ENCODE measurements at regions not wholly inside any gene's neighbourhood (a gene's known extent, or its start where the extent isn't known, plus 50 kb on each side); places are given as distances from the start of the nearest gene placed in this dataset.

GRCh38 chr2:217650716-217651360, 352.0 kb downstream of the TNS1 start:
- no peak for DNase-seq

DNA sequence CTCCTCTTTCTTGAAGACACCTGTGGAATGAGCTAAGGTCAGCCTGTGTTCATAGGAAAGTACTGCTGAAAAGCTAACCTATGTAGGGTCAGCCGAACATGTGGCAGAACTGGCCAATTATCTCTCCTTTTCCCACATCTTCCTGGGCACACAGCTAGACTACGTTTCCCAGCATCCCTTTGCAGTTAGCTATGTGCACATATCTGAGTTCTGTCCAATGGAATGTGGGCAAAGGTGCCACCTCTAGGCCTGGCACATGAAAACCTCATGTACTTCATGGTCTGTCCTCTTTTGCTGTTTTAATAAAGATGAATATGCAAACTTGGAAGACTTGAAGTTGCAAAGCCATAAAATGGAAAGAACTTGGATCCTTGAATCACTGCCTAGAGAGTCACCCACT, 352.6 kb downstream of the TNS1 start:
- DNase-seq: no peak

GRCh38 chr2:217647925-217648324, 354.9 kb downstream of the TNS1 start:
- no peak for DNase-seq

GRCh38 chr2:217647226-217647625, 355.6 kb downstream of the TNS1 start:
- no peak for DNase-seq

DNA sequence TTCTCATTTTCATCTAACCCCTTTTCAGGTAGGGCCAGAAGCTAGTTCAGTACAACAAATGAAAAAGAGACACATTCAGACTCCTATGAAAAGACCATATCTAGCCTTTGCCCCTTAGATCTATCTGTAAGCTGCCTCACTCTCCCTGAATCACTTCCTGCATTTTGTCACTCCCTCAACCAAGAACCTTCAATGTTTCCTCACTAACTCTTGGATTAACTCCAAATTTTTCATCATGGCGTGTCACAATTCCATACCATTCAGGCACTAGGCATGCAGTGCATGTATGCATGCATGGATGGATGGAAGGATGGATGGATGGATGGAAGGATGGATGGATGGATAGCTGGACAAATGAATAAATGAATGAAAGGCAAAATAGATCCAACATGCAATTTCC, 356.9 kb downstream of the TNS1 start:
- DNase-seq: no peak

- DNase-seq: no peak
Observed at GRCh38 chr2:217643789-217644301, 358.9 kb downstream of the TNS1 start.

DNA sequence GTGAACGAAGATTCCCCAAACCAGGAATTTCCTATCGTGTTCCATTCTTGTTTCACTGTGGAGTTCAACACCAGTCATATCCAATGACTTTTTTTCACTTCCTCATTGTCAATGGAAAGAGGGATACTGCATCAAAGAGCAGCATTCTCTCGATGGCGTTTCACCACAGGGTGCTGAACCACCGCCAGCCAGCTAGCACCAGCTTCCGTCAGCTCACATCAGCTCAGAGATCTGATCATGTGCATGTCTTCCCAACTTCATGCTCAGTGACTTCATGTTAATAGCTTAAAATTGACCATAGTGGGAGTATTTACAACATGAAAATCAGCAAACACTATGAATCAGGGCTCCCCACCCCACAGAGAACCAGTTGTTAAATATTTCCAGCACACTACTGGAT, 359.9 kb downstream of the TNS1 start:
- DNase-seq: no peak

DNA sequence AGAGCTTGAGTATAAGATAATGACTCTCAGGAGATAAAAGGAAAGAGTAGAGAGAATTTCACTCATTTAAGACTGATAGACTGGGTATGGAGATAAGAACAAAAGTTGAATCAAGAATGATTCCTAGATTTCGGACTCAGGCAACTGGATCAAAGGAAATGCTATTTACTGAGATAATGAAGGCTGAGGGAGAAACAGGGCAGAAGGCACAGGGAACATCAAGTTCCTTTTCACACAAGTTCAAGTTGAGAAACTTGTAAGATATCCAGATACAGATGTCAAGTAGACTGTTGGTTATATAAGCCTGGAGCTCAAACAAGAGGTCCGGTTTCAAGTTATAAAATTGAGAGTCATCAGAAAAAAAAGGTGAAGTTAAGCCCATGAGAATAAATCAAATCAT, 360.8 kb downstream of the TNS1 start:
- no peak for DNase-seq

- no peak for DNase-seq
Observed at GRCh38 chr2:217639481-217639880, 363.3 kb downstream of the TNS1 start.

GRCh38 chr2:217638533-217638932, 364.3 kb downstream of the TNS1 start:
- no peak for DNase-seq

GRCh38 chr2:217638031-217638430, 364.8 kb downstream of the TNS1 start:
- no peak for DNase-seq

- DNase-seq: no peak
Observed at GRCh38 chr2:217636991-217637561, 365.7 kb downstream of the TNS1 start.

- no peak for DNase-seq
Observed at GRCh38 chr2:217636578-217636977, 366.2 kb downstream of the TNS1 start.

GRCh38 chr2:217634871-217635270, 367.9 kb downstream of the TNS1 start:
- DNase-seq: no peak

GRCh38 chr2:217632043-217632442, 370.8 kb downstream of the TNS1 start:
- DNase-seq: no peak

DNA sequence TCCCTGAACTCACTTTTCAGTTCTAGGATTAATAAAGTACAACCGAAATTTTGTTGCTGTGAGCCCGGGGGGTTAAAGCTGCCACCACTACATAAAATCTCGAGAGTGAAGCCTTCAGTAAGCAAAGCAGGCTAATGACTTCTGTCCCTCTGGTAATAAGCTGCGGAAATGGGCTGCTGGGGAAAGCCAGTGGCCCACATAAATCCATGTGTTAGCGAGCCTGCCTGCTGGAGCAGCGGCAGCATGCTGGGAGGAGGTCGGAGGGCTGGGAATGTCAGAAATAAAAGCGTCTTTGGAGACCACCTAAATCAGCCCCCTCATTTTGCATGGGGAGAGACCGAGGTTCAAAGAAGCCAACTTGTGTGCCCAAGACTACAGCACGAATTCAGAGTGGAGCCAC, 371.7 kb downstream of the TNS1 start:
- no peak for DNase-seq

- no peak for DNase-seq
Observed at GRCh38 chr2:217629347-217629746, 373.4 kb downstream of the TNS1 start.

GRCh38 chr2:217628061-217628460, 374.7 kb downstream of the TNS1 start:
- no peak for DNase-seq

DNA sequence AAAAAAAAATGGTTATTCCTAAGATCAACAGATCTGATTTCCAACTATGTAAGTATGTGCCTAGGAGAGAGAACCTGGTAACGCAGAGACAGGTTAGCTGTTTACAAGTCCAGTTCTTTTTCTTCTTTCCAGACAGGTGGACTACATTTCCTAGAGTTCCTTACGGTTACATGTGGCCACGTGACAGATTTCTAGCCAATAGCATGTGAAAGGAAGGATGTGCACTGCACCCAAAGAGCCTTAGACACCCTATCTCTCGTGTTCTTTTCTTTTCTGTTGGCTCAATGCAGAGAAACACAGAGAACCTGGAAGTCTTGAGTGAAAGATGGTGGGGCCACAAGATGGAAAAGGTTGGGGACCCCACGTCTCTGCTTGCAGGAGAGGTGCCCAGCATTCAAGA, 375.9 kb downstream of the TNS1 start:
- DNase-seq: no peak

GRCh38 chr2:217625557-217626169, 377.1 kb downstream of the TNS1 start:
- no peak for DNase-seq

- DNase-seq: no peak
Observed at GRCh38 chr2:217623281-217623912, 379.4 kb downstream of the TNS1 start.

DNA sequence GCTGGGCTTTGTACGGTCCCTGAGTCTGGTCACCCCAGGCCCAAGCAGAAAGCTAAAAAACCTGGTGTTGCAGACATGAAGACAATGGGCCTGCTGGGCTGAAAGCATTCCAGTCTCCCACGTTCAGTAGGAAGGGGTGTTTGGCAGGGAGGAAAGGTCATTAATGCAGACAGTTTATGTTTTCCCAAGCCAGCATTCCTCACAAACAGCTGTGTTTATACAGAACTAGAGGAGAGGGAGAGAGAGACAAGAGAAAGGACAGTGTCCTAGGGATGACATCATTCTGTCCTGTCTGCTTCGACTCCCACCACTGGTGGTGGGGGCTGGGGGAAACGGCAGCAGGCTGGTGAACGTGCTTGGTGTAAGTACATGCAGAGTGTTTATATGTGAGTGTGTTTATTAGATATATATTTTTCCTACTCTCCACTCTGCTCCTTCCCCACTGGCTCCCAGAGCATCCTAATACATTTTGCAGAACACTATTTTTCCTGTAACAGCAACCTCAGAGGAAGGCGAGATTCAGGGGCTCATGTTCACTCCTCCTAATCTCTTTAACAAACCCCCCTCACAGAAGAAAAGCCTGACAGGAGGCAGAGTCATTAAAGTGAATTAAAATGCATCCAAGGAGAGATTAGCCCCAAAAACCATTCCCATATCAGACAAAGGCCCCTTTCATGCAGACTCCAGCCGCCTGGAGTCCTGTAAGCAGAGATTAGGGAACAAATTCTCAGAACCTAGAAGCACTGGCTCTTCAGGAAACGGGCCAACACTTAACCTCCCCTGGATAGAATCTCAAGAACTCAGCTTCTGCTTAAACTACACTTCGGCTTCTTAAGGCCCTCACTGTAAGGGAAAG, 380.4 kb downstream of the TNS1 start:
- no peak for DNase-seq

- no peak for DNase-seq
Observed at GRCh38 chr2:217621391-217621801, 381.4 kb downstream of the TNS1 start.
